GM12891 (cell line): ENCODE measurements at regions not wholly inside any gene's neighbourhood (a gene's known extent, or its start where the extent isn't known, plus 50 kb on each side); places are given as distances from the start of the nearest gene placed in this dataset.

Source experiments
- PAX5 ChIP-seq: IDR thresholded peaks from 2 replicates; pipeline ENCODE4 v1.6.1; 2011; ENCODE audit warnings: low read length, moderate library complexity, mild to moderate bottlenecking; ENCODE audit not compliant: insufficient read depth, severe bottlenecking
- POLR2A ChIP-seq: IDR thresholded peaks from 2 replicates; pipeline ENCODE4 v1.6.1; 2011; ENCODE audit warnings: low read depth, low read length, control low read depth
- POLR2AphosphoS5 ChIP-seq: IDR thresholded peaks from 2 replicates; pipeline ENCODE4 v1.6.1; 2011; ENCODE audit warnings: low read depth, low read length, control low read depth
- POU2F2 ChIP-seq: IDR thresholded peaks from 2 replicates; pipeline ENCODE4 v1.6.1; 2011; ENCODE audit warnings: low read depth, mild to moderate bottlenecking, control low read depth, low read length, moderate library complexity
- SPI1 ChIP-seq: IDR thresholded peaks from 2 replicates; pipeline ENCODE4 v1.6.1; 2011; ENCODE audit warnings: low read depth, low read length, control low read depth
- TAF1 ChIP-seq: IDR thresholded peaks from 2 replicates; pipeline ENCODE4 v1.6.1; 2011; ENCODE audit warnings: low read depth, low read length, control low read depth

DNA sequence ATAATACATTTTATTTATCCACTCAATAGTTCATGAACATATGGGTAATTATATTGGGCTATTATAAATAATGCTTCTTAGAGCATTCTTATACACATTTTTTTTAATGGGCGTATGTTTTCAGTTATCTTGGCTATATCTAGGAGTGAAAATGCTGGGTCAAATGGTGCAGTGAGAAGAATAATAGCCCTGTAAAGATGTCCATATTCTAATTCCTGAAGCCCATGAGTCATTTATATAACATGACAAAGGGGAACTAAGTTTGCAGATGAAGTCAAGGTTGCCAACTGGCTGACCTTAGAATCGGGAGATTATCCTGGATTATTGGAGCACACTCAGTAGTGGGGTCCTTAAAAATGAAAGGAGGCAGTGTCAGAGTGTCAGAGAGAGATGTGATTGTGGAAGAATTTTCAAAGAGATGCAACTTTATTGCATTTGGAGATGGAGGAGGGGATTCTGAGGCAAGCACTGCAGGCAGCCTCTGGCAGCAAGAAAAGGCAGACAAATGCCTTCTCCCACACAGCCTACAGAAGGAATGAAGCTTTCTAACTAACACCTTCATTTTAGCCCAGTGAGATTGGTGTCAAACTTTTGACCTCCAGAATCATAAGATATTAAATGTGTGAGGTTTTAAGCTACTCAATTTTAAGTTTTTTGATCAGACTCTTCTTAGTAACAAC is 106.1 kb upstream of the HS3ST1 start:
- no peak for TF ChIP-seq POLR2A
- no peak for TF ChIP-seq SPI1
- TF ChIP-seq TAF1, result no peak
- TF ChIP-seq POLR2AphosphoS5, result no peak
- no peak for TF ChIP-seq PAX5
- no peak for TF ChIP-seq POU2F2
